SK-N-DZ (cell line): ENCODE measurements at regions not wholly inside any gene's neighbourhood (a gene's known extent, or its start where the extent isn't known, plus 50 kb on each side); places are given as distances from the start of the nearest gene placed in this dataset.

ENCODE experiments used
- small RNA-seq, 2 experiments: library from RNA; depleted of rRNA; stranded (forward); fragments of <200 nt; gene quantifications; one replicate each; pipeline ENCODE3, GENCODE V24; 2014

Small RNA genes lying in the stretch of these regions (small RNA-seq; reads per million reads assigned to genes)
- gene AL136313.1 = 0 reads per million in 2 experiments
